ENCODE measurements at regions not wholly inside any gene's neighbourhood (a gene's known extent, or its start where the extent isn't known, plus 50 kb on each side); places are given as distances from the start of the nearest gene placed in this dataset.

GRCh38 chr9:90333226-90333625 lies 309.4 kb downstream of the DIRAS2 start:
- no peaks in the 10 kb centered on the region for H3K36me3 ChIP-seq (ENCODE audit: control insufficient read depth, insufficient read depth, low read length)
- no peaks in the 10 kb centered on the region for H3K9me3 ChIP-seq (ENCODE audit: control insufficient read depth, insufficient read depth, low read depth, low read length)
- H3K4me3 ChIP-seq (ENCODE audit: low read depth, low read length), result no peak overlapping the region
- H3K4me1 ChIP-seq (ENCODE audit: control insufficient read depth, insufficient read depth, low read length), result peaks cover 23% of the 10 kb centered on the region
- peak overlapping the region; percentile 74 for H3K27ac ChIP-seq (ENCODE audit: low read depth, low read length)
- no peaks in the 10 kb centered on the region for H3K27me3 ChIP-seq (ENCODE audit: control insufficient read depth, insufficient read depth, low read length)
- H3K9ac ChIP-seq (ENCODE audit: low read length), result no peak overlapping the region

- Histone ChIP-seq H3K4me1 (ENCODE audit: control insufficient read depth, insufficient read depth, low read length) (no peaks in the 10 kb centered on the region), H3K4me3 (ENCODE audit: low read depth, low read length) (no peak overlapping the region), H3K27me3 (ENCODE audit: control insufficient read depth, insufficient read depth, low read length) (no peaks in the 10 kb centered on the region), H3K36me3 (ENCODE audit: control insufficient read depth, insufficient read depth, low read length) (no peaks in the 10 kb centered on the region), H3K9me3 (ENCODE audit: control insufficient read depth, insufficient read depth, low read depth, low read length) (no peaks in the 10 kb centered on the region), H3K9ac (ENCODE audit: low read length) (no peak overlapping the region), H3K27ac (ENCODE audit: low read depth, low read length) (no peak overlapping the region)
These were observed 302.2 kb downstream of the DIRAS2 start for GRCh38 chr9:90340421-90340820.

DNA sequence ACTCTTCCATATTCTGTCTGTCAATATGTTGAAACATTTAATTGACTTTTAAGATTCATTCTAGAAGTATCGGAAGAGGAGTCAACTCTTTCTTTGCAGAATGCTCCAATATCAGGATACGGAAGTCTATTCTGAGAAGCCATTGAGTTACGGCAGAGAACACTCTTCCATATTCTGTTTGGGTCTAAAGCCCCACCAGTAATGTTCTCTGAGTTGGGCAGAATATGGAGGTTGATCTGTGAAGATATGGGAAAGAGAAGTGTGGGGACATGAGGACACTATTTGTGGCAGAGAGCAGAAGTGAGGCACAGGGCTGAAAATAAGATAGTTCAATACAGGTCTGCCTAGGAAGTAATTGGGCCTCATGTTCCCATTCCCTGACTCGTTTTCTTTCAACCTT lies 300.0 kb downstream of the DIRAS2 start:
- Histone ChIP-seq H3K4me3 (ENCODE audit: low read depth, low read length) (no peak overlapping the region), H3K27me3 (ENCODE audit: control insufficient read depth, insufficient read depth, low read length) (no peaks in the 10 kb centered on the region), H3K9me3 (ENCODE audit: control insufficient read depth, insufficient read depth, low read depth, low read length) (no peaks in the 10 kb centered on the region), H3K27ac (ENCODE audit: low read depth, low read length) (no peak overlapping the region), H3K4me1 (ENCODE audit: control insufficient read depth, insufficient read depth, low read length) (peaks cover 4% of the 10 kb centered on the region), H3K36me3 (ENCODE audit: control insufficient read depth, insufficient read depth, low read length) (no peaks in the 10 kb centered on the region), H3K9ac (ENCODE audit: low read length) (no peak overlapping the region)

GRCh38 chr9:90343366-90343765 lies 299.3 kb downstream of the DIRAS2 start:
- no peaks in the 10 kb centered on the region for H3K27me3 ChIP-seq (ENCODE audit: control insufficient read depth, insufficient read depth, low read length)
- no peak overlapping the region for H3K9ac ChIP-seq (ENCODE audit: low read length)
- H3K36me3 ChIP-seq (ENCODE audit: control insufficient read depth, insufficient read depth, low read length), result no peaks in the 10 kb centered on the region
- no peak overlapping the region for H3K27ac ChIP-seq (ENCODE audit: low read depth, low read length)
- H3K4me1 ChIP-seq (ENCODE audit: control insufficient read depth, insufficient read depth, low read length), result peaks cover 8% of the 10 kb centered on the region
- H3K4me3 ChIP-seq (ENCODE audit: low read depth, low read length), result no peak overlapping the region
- H3K9me3 ChIP-seq (ENCODE audit: control insufficient read depth, insufficient read depth, low read depth, low read length), result no peaks in the 10 kb centered on the region

- Histone ChIP-seq H3K9ac (ENCODE audit: low read length) (no peak overlapping the region), H3K9me3 (ENCODE audit: control insufficient read depth, insufficient read depth, low read depth, low read length) (no peaks in the 10 kb centered on the region), H3K36me3 (ENCODE audit: control insufficient read depth, insufficient read depth, low read length) (no peaks in the 10 kb centered on the region), H3K4me1 (ENCODE audit: control insufficient read depth, insufficient read depth, low read length) (peaks cover 8% of the 10 kb centered on the region), H3K27me3 (ENCODE audit: control insufficient read depth, insufficient read depth, low read length) (no peaks in the 10 kb centered on the region), H3K4me3 (ENCODE audit: low read depth, low read length) (no peak overlapping the region), H3K27ac (ENCODE audit: low read depth, low read length) (no peak overlapping the region)
These were observed 298.6 kb downstream of the DIRAS2 start for GRCh38 chr9:90343991-90344390.

DNA sequence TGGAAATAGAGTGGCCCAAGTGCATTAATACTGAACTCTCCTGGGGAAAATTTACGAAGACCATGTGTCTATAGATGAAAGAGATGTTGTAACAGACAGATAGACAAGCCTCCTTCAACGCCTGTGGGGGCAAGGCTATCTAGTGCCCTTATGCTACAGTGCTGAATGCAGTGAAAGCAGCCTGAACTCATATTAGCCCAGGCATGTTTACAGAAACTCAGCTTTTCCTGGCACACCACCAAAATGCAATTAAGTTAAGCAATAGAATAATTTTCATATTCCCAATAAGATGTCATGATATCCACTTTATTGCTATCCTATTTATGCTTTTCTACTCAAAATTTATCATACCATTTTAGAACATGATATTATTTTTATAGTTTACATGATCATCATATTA lies 277.0 kb downstream of the DIRAS2 start:
- H3K27ac ChIP-seq (ENCODE audit: low read depth, low read length), result no peak overlapping the region
- peaks cover 13% of the 10 kb centered on the region for H3K4me1 ChIP-seq (ENCODE audit: control insufficient read depth, insufficient read depth, low read length)
- no peaks in the 10 kb centered on the region for H3K9me3 ChIP-seq (ENCODE audit: control insufficient read depth, insufficient read depth, low read depth, low read length)
- H3K36me3 ChIP-seq (ENCODE audit: control insufficient read depth, insufficient read depth, low read length), result no peaks in the 10 kb centered on the region
- no peaks in the 10 kb centered on the region for H3K27me3 ChIP-seq (ENCODE audit: control insufficient read depth, insufficient read depth, low read length)
- H3K9ac ChIP-seq (ENCODE audit: low read length), result no peak overlapping the region
- no peak overlapping the region for H3K4me3 ChIP-seq (ENCODE audit: low read depth, low read length)

- Histone ChIP-seq H3K4me1 (ENCODE audit: control insufficient read depth, insufficient read depth, low read length) (peaks cover 13% of the 10 kb centered on the region), H3K9ac (ENCODE audit: low read length) (no peak overlapping the region), H3K27ac (ENCODE audit: low read depth, low read length) (no peak overlapping the region), H3K36me3 (ENCODE audit: control insufficient read depth, insufficient read depth, low read length) (no peaks in the 10 kb centered on the region), H3K9me3 (ENCODE audit: control insufficient read depth, insufficient read depth, low read depth, low read length) (no peaks in the 10 kb centered on the region), H3K27me3 (ENCODE audit: control insufficient read depth, insufficient read depth, low read length) (no peaks in the 10 kb centered on the region), H3K4me3 (ENCODE audit: low read depth, low read length) (no peak overlapping the region)
These were observed 274.4 kb downstream of the DIRAS2 start for GRCh38 chr9:90368241-90368640.

DNA sequence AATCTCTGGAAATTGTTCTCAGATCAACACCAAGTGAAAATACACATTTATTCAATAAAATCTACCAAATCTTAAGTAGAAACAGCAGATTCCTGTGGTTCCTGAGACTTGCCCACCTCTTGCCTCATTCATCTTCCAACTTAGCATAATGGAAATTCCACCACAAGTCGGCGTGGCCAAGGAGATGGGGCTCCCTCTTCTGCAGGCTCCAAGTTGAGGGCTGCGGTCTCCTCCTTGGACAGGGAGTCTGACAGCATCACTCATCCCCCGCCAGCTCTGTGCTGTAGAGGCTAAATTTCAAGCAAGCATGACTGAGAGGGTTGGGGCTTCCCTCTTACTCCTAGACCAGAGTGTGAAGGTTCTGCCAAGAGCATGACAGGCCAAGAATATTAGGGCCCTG lies 273.7 kb downstream of the DIRAS2 start:
- H3K4me1 ChIP-seq (ENCODE audit: control insufficient read depth, insufficient read depth, low read length), result peaks cover 13% of the 10 kb centered on the region
- no peak overlapping the region for H3K27ac ChIP-seq (ENCODE audit: low read depth, low read length)
- no peaks in the 10 kb centered on the region for H3K9me3 ChIP-seq (ENCODE audit: control insufficient read depth, insufficient read depth, low read depth, low read length)
- H3K36me3 ChIP-seq (ENCODE audit: control insufficient read depth, insufficient read depth, low read length), result no peaks in the 10 kb centered on the region
- H3K27me3 ChIP-seq (ENCODE audit: control insufficient read depth, insufficient read depth, low read length), result no peaks in the 10 kb centered on the region
- no peak overlapping the region for H3K9ac ChIP-seq (ENCODE audit: low read length)
- H3K4me3 ChIP-seq (ENCODE audit: low read depth, low read length), result no peak overlapping the region

GRCh38 chr9:90379771-90380170 lies 262.9 kb downstream of the DIRAS2 start:
- no peak overlapping the region for H3K4me3 ChIP-seq (ENCODE audit: low read depth, low read length)
- no peaks in the 10 kb centered on the region for H3K36me3 ChIP-seq (ENCODE audit: control insufficient read depth, insufficient read depth, low read length)

GRCh38 chr9:90385146-90385545 lies 257.5 kb downstream of the DIRAS2 start:
- H3K27ac ChIP-seq (ENCODE audit: low read depth, low read length), result no peak overlapping the region
- no peak overlapping the region for H3K4me3 ChIP-seq (ENCODE audit: low read depth, low read length)
- no peaks in the 10 kb centered on the region for H3K9me3 ChIP-seq (ENCODE audit: control insufficient read depth, insufficient read depth, low read depth, low read length)
- H3K27me3 ChIP-seq (ENCODE audit: control insufficient read depth, insufficient read depth, low read length), result no peaks in the 10 kb centered on the region
- H3K9ac ChIP-seq (ENCODE audit: low read length), result no peak overlapping the region
- H3K4me1 ChIP-seq (ENCODE audit: control insufficient read depth, insufficient read depth, low read length), result no peaks in the 10 kb centered on the region
- H3K36me3 ChIP-seq (ENCODE audit: control insufficient read depth, insufficient read depth, low read length), result no peaks in the 10 kb centered on the region

More at GRCh38 chr9:90379771-90380170, 262.9 kb downstream of the DIRAS2 start:
- no peaks in the 10 kb centered on the region for H3K9me3 ChIP-seq (ENCODE audit: control insufficient read depth, insufficient read depth, low read depth, low read length)
- no peaks in the 10 kb centered on the region for H3K4me1 ChIP-seq (ENCODE audit: control insufficient read depth, insufficient read depth, low read length)
- H3K27ac ChIP-seq (ENCODE audit: low read depth, low read length), result no peak overlapping the region
- H3K9ac ChIP-seq (ENCODE audit: low read length), result no peak overlapping the region
- no peaks in the 10 kb centered on the region for H3K27me3 ChIP-seq (ENCODE audit: control insufficient read depth, insufficient read depth, low read length)

GRCh38 chr9:90393365-90394152 lies 249.1 kb downstream of the DIRAS2 start:
- Histone ChIP-seq H3K4me3 (ENCODE audit: low read depth, low read length) (no peak overlapping the region), H3K27ac (ENCODE audit: low read depth, low read length) (no peak overlapping the region), H3K36me3 (ENCODE audit: control insufficient read depth, insufficient read depth, low read length) (no peaks in the 10 kb centered on the region), H3K9ac (ENCODE audit: low read length) (no peak overlapping the region), H3K9me3 (ENCODE audit: control insufficient read depth, insufficient read depth, low read depth, low read length) (no peaks in the 10 kb centered on the region), H3K27me3 (ENCODE audit: control insufficient read depth, insufficient read depth, low read length) (no peaks in the 10 kb centered on the region), H3K4me1 (ENCODE audit: control insufficient read depth, insufficient read depth, low read length) (no peaks in the 10 kb centered on the region; the same call in 1 of the 2 replicates)

Data from HUES6 (cell line).